HFFc6 (cell line): ENCODE measurements at regions not wholly inside any gene's neighbourhood (a gene's known extent, or its start where the extent isn't known, plus 50 kb on each side); places are given as distances from the start of the nearest gene placed in this dataset.

Experiments
- DNase-seq: peaks from one replicate; pipeline ENCODE4 v3.0.0-alpha.2; 2018
- H3K27ac Mint-ChIP-seq: 2 replicates; pipeline ENCODE4 v1.8.0; 2020; ENCODE audit warnings: mild to moderate bottlenecking, mixed read lengths
- H3K27me3 Mint-ChIP-seq: 2 replicates; pipeline ENCODE4 v1.8.0; 2021; ENCODE audit warnings: mild to moderate bottlenecking, moderate library complexity, mixed read lengths; ENCODE audit not compliant: insufficient read depth
- H3K36me3 Mint-ChIP-seq: 2 replicates; pipeline ENCODE4 v1.8.0; 2021; ENCODE audit warnings: low read depth, mixed read lengths
- H3K4me1 Mint-ChIP-seq: 2 replicates; pipeline ENCODE4 v1.8.0; 2020; ENCODE audit warnings: low read depth, mixed read lengths
- H3K4me3 Mint-ChIP-seq: 2 replicates; pipeline ENCODE4 v1.8.0; 2020; ENCODE audit warnings: mild to moderate bottlenecking, moderate library complexity, mixed read lengths
- H3K9me3 Mint-ChIP-seq: 2 replicates; pipeline ENCODE4 v1.8.0; 2020; ENCODE audit warnings: mild to moderate bottlenecking, mixed read lengths
- CTCF ChIP-seq: fragments of 200-600 bp; sonication (generic); IDR thresholded peaks from 2 replicates; pipeline ENCODE4 v1.5.0; 2021; ENCODE audit warnings: antibody characterized with exemption, mild to moderate bottlenecking

- H3K4me1 Mint-ChIP-seq = no peaks in the 10 kb centered on the region
- H3K4me3 Mint-ChIP-seq = no peak overlapping the region
- H3K27ac Mint-ChIP-seq = no peak overlapping the region
- peaks cover 6% of the 10 kb centered on the region; the same call in 1 of the 2 replicates for H3K36me3 Mint-ChIP-seq
- peaks cover 63% of the 10 kb centered on the region for H3K9me3 Mint-ChIP-seq
- no peak for TF ChIP-seq CTCF
- H3K27me3 Mint-ChIP-seq = no peaks in the 10 kb centered on the region; the same call in 1 of the 2 replicates
- no peak for DNase-seq
These were observed 268.7 kb downstream of the IRX2 start for GRCh38 chr5:2482778-2483177.

GRCh38 chr5:2480871-2481270 lies 270.6 kb downstream of the IRX2 start:
- Mint-ChIP-seq H3K27me3 (no peaks in the 10 kb centered on the region; the same call in 1 of the 2 replicates), H3K4me1 (no peaks in the 10 kb centered on the region), H3K27ac (no peak overlapping the region), H3K36me3 (peaks cover 6% of the 10 kb centered on the region; the same call in 1 of the 2 replicates), H3K9me3 (peaks cover 65% of the 10 kb centered on the region), H3K4me3 (no peak overlapping the region)
- TF ChIP-seq CTCF = no peak
- no peak for DNase-seq

GRCh38 chr5:2475902-2476301 lies 275.6 kb downstream of the IRX2 start:
- H3K27me3 Mint-ChIP-seq = no peaks in the 10 kb centered on the region; the same call in 1 of the 2 replicates
- no peak for TF ChIP-seq CTCF
- H3K4me1 Mint-ChIP-seq = no peaks in the 10 kb centered on the region
- peaks cover 74% of the 10 kb centered on the region for H3K9me3 Mint-ChIP-seq
- no peak overlapping the region for H3K27ac Mint-ChIP-seq
- DNase-seq = no peak
- H3K4me3 Mint-ChIP-seq = no peak overlapping the region
- peaks cover 6% of the 10 kb centered on the region; the same call in 1 of the 2 replicates for H3K36me3 Mint-ChIP-seq

- no peak overlapping the region for H3K4me3 Mint-ChIP-seq
- no peaks in the 10 kb centered on the region for H3K27me3 Mint-ChIP-seq
- no peaks in the 10 kb centered on the region for H3K36me3 Mint-ChIP-seq
- no peak for TF ChIP-seq CTCF
- no peaks in the 10 kb centered on the region for H3K4me1 Mint-ChIP-seq
- peaks cover 63% of the 10 kb centered on the region for H3K9me3 Mint-ChIP-seq
- H3K27ac Mint-ChIP-seq = no peak overlapping the region
- DNase-seq = no peak
These were observed 278.8 kb downstream of the IRX2 start for GRCh38 chr5:2472670-2473069.

- no peak for DNase-seq
- no peaks in the 10 kb centered on the region for H3K4me1 Mint-ChIP-seq
- no peaks in the 10 kb centered on the region for H3K27me3 Mint-ChIP-seq
- H3K36me3 Mint-ChIP-seq = no peaks in the 10 kb centered on the region
- no peak overlapping the region for H3K4me3 Mint-ChIP-seq
- TF ChIP-seq CTCF = no peak
- no peak overlapping the region for H3K27ac Mint-ChIP-seq
- H3K9me3 Mint-ChIP-seq = peaks cover 62% of the 10 kb centered on the region
These were observed 280.2 kb downstream of the IRX2 start for GRCh38 chr5:2471152-2471879.
